A549 (cell line): ENCODE measurements at regions not wholly inside any gene's neighbourhood (a gene's known extent, or its start where the extent isn't known, plus 50 kb on each side); places are given as distances from the start of the nearest gene placed in this dataset.

Source experiments
- CHD4 ChIP-seq: fragments of 200-600 bp; sonication (generic); IDR thresholded peaks from 2 replicates; pipeline ENCODE4 v1.6.1; 2016; ENCODE audit warnings: antibody characterized with exemption, mild to moderate bottlenecking, borderline replicate concordance
- HMGXB4 ChIP-seq: fragments of 250-450 bp; sonication (Bioruptor Pico); IDR thresholded peaks from 2 replicates; pipeline ENCODE4 v1.5.0; 2021; ENCODE audit warnings: mild to moderate bottlenecking, moderate library complexity, borderline replicate concordance

- TF ChIP-seq CHD4 (no peak), HMGXB4 (CRISPR knock-in tag) (no peak)
Observed at GRCh38 chr13:63377986-63378385, 1962.3 kb upstream of the PCDH20 start.
